ENCODE measurements at regions not wholly inside any gene's neighbourhood (a gene's known extent, or its start where the extent isn't known, plus 50 kb on each side); places are given as distances from the start of the nearest gene placed in this dataset.
"Not testable (repeated sequence)": the region's sequence is repeated elsewhere in the genome, so short reads cannot be mapped to it uniquely, and the experiment has no call there.

- not testable (repeated sequence) for DNase-seq (ENCODE audit: low spot score)
Measured at GRCh38 chr1:189225794-189226145, 1251.9 kb downstream of the BRINP3 start.

GRCh38 chr1:189226779-189227178 lies 1250.9 kb downstream of the BRINP3 start:
- no peak for DNase-seq (ENCODE audit: low spot score)

- DNase-seq (ENCODE audit: low spot score) = no peak
Measured at GRCh38 chr1:189237008-189237407, 1240.7 kb downstream of the BRINP3 start.

- DNase-seq (ENCODE audit: low spot score) = no peak
Measured at GRCh38 chr1:189253601-189254350, 1223.9 kb downstream of the BRINP3 start.

GRCh38 chr1:189261128-189261527 lies 1216.5 kb downstream of the BRINP3 start:
- not testable (repeated sequence) for DNase-seq (ENCODE audit: low spot score)

- no peak for DNase-seq (ENCODE audit: low spot score)
Measured at GRCh38 chr1:189269011-189269410, 1208.7 kb downstream of the BRINP3 start.

- DNase-seq (ENCODE audit: low spot score) = no peak
Measured at GRCh38 chr1:189274267-189274666, 1203.4 kb downstream of the BRINP3 start.

GRCh38 chr1:189275796-189276195 lies 1201.9 kb downstream of the BRINP3 start:
- no peak for DNase-seq (ENCODE audit: low spot score)

- no peak for DNase-seq (ENCODE audit: low spot score)
Measured at GRCh38 chr1:189289346-189289745, 1188.3 kb downstream of the BRINP3 start.

- DNase-seq (ENCODE audit: low spot score) = no peak
Measured at GRCh38 chr1:189301235-189301634, 1176.4 kb downstream of the BRINP3 start.

- no peak for DNase-seq (ENCODE audit: low spot score)
Measured at GRCh38 chr1:189305279-189305678, 1172.4 kb downstream of the BRINP3 start.

GRCh38 chr1:189311915-189312314 lies 1165.7 kb downstream of the BRINP3 start:
- DNase-seq (ENCODE audit: low spot score) = no peak

GRCh38 chr1:189312499-189312898 lies 1165.2 kb downstream of the BRINP3 start:
- DNase-seq (ENCODE audit: low spot score) = no peak

- no peak for DNase-seq (ENCODE audit: low spot score)
Measured at GRCh38 chr1:189313488-189313887, 1164.2 kb downstream of the BRINP3 start.

- no peak for DNase-seq (ENCODE audit: low spot score)
Measured at GRCh38 chr1:189315035-189315901, 1162.4 kb downstream of the BRINP3 start.

- no peak for DNase-seq (ENCODE audit: low spot score)
Measured at GRCh38 chr1:189323091-189323490, 1154.6 kb downstream of the BRINP3 start.

GRCh38 chr1:189331071-189331470 lies 1146.6 kb downstream of the BRINP3 start:
- not testable (repeated sequence) for DNase-seq (ENCODE audit: low spot score)

GRCh38 chr1:189336115-189337100 lies 1141.3 kb downstream of the BRINP3 start:
- no peak for DNase-seq (ENCODE audit: low spot score)

GRCh38 chr1:189349607-189350006 lies 1128.1 kb downstream of the BRINP3 start:
- DNase-seq (ENCODE audit: low spot score) = no peak

- DNase-seq (ENCODE audit: low spot score) = no peak
Measured at GRCh38 chr1:189350983-189351616, 1126.6 kb downstream of the BRINP3 start.

GRCh38 chr1:189351960-189352359 lies 1125.7 kb downstream of the BRINP3 start:
- DNase-seq (ENCODE audit: low spot score) = no peak

GRCh38 chr1:189356206-189356605 lies 1121.5 kb downstream of the BRINP3 start:
- DNase-seq (ENCODE audit: low spot score) = no peak
